ENCODE measurements at regions not wholly inside any gene's neighbourhood (a gene's known extent, or its start where the extent isn't known, plus 50 kb on each side); places are given as distances from the start of the nearest gene placed in this dataset.

DNA sequence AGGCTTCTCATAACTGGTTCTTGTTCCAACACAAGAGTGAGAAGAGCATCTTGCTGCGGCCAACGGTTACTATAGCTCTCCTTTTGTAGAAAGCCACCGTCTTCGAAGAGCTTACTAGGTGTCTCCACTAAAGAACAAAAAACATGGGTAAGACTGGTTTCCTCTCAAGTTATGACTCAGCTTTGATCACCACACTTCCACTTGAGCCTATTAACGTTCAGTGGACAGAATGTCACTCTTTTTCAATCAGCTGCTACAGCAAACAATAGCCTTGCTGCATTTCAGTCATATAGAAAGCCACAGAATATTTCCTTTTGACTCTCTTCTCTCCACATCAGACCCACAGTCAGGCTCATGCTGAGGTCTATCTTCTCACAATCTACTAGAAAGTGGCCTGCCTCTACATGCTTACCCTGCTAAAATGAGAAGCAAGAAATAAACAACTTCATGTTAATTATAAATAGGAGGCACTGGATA, 243.5 kb upstream of the PREP start:
- TF ChIP-seq TAF1 (IDR thresholded peaks at IDR 0.05; ENCODE audit: borderline replicate concordance, low read depth, low read length) (no peak), POLR2A (IDR thresholded peaks at IDR 0.05; ENCODE audit: low read depth, low read length) (no peak)

Data from GM12892 (cell line).